Activated CD4-positive, alpha-beta T cell treated with anti-CD3 and anti-CD28 coated beads, Interleukin-2, amount 50 U/mL, for 48 hours (primary cell): ENCODE measurements at regions not wholly inside any gene's neighbourhood (a gene's known extent, or its start where the extent isn't known, plus 50 kb on each side); places are given as distances from the start of the nearest gene placed in this dataset.

Source experiments
- DNase-seq, 2 experiments: peaks; one replicate each; pipeline ENCODE4 v3.0.0-alpha.2; 2020

DNA sequence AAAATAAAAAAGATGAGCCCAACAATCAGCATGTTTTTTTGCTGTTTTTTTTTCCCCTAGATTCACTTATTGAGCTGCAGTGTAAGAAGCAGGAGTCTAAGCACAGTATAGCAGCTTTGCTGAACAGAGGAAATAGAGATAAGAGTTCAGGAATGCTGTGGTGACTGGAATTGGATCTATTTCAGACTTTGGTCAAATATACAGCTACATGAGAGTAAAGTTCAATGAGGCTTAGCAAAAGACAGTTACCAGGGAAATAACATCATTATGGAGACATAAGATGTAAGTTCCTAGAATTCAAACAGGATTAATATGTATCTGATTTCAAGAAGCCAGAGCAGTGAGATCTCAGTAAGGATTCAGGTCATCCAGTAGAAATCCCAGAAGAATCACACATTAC is 613.0 kb downstream of the RPS29 start:
- DNase-seq: no peak

DNA sequence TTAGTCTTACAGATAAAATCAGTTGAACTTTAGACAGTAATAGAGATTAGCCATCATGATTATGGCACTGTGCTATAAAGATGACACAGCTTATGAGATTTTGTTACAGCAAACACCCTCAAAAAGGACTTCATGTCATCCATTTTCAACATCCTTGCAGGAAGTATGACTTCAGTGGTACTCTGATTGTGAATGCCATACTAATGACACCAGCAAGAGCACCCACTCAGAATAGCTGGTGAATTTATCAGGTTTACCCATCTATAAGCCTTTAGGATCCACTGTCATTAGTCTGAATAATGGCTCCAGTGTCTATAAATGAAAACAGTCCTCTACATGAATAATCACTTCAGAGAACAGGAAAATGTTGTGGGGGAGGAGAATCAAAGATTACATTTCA is 615.2 kb downstream of the RPS29 start:
- DNase-seq: no peak

DNA sequence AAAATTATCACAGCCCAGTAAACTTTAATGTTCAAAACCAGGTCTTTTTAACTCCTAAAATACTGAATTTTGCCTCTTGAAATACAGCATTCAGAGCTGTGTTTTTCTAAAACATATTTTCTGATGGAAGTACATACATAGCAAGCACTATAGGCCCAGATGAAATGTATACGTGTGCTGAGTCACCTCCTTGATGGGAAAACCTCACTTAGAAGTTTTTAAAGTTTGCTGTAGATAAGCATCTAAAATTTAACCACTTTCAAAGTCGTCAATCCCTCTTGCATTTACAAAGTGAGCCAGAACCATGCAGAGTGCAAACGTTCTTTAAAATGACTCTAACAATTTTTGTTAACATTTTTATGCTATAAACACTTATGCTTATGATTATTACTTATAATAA is 618.8 kb downstream of the RPS29 start:
- DNase-seq: no peak

DNA sequence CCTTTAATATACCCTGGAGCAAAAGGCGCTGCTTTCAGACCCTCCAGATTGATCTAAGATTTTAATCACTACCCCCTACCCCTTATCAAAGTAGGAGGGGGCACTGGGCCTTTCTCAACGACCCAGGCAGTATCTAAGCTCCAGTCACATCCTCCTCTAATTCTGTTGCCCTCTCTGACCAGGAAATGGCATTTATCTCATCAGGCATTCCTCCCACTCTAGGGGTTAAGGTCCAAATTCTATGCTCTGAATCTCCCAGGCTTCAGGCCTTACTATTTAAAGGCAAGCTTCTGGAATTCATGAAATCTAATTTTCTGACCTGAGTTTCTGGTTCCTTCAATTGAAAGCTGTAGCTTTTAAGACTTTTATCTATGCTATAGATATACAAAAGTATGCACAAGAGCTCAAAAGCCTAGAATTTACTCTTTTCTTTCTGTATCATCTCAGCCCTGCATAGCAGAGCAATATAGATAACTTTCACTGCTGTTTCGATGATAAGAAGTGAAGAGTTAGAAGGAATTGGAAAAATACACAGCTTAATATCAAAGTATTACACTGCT is 622.9 kb downstream of the RPS29 start:
- no peak for DNase-seq

DNA sequence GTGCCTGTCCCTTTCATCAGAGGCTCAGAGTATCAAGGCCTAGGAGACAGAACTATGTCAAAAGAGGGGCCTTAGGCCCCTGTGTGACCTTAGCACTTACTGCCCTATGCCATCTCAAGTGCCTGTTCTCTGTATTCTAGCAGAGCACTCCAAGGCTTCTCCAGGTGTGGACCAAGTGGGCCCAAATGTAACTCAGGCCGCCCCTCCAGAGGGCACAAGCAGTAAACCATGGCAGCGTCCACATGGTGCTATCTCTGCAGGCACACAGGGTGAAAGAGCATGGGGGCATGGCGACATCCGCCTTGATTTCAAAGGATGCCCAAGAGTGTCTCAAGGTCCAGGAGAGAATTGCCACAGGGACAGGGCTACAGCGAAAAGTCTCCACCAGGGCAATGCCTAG is 628.7 kb downstream of the RPS29 start:
- DNase-seq: no peak

DNA sequence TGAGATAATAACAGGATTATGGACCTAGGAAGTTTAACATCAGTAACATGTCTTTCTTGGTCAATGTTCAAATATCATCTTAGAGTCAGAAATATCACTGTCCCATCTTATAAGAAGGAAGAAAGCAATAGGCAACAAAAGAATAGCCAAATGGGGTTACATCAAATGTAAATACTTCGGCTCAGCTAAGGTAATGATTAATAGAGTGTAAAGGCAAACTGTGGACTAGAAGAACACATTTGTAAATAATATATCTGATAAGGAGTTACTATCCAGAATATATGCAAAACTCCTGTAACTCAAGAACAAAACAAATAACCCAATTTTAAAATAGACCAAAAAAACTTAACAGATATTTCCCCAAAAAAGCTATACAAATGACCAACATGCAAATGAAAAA is 630.3 kb downstream of the RPS29 start:
- DNase-seq: no peak

DNA sequence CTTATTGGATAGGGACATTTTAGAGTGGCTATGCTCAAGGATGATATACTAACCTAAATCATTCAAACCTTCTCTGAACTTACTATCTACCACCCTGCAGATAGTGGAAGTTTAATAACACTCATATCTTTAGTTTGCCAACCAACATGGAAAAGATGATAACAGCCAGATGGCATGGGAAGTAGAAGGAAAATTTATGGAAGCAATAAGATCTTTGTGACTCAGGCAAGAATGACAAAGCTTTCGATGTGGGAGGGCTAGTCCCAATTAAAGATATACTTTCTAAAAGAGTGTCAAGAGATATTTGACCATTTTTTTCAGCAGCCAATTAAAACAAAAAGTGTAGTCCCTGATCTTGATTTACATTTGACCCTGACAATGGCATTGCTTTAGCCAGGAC is 631.7 kb downstream of the RPS29 start:
- DNase-seq: no peak

DNA sequence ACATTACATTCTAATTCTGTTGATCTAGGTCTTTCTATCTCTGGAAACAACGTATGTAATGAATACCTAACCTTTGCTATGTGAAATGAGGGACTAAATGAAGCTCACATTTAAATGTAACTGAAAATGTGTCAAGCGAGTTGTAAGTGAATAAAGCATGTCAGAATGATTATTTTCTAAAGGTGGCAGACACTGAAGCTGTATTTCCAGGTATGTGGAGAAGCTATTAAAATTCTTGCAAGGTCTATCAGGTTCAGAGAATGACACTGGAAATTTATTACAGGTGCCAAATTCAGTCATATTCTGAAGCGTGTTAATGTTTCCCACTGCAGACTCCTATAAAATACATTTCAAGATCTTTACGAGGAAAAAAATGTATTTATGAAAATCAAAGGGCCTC is 641.4 kb downstream of the RPS29 start:
- DNase-seq: no peak

DNA sequence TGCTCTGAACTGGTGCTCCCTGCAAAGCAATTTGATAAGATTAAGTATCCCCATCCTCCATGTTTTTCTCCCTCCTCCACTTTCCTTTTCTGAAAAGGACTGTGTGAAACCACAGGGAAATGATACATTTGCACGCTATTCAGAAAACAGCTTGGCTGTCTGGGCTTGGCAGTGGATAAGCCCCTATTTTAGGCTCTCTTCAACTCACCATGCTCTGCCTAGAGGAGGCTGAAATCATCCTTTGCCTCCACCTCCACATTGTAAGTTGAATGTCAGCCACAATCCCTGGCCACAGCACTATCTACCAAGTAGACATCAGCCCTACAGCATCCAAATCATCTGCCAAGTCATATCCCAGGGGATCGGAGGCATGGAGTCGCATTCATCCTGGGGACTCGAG is 642.3 kb downstream of the RPS29 start:
- DNase-seq: no peak

DNA sequence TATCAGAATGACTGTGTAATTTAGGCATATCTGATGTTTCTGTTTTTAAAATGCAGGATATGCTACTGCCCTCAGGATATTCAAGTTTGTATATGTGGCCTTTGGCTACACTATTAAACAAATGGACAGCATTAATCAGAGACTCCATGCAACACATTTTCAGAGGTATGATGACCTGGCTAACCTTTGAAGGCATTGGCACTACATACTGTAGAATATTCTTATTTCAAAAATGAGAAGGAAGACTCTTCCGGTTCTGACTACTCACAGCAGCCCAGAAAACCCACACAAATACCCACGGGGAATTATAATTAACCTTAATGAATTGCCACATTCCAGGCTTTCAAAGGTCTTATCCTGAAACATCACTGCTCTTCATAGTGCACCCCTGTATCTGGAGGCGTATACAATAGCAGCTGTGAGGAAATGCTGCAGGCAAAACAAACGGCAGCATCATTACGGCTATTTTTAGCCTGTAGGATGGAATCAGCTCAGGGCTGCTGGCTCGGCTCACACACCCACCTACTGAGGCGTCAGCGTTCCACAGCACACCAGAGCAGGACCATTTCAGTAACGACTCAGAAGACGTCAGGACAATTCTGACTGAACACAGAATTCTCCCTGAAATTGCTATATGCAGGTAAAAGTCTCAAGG is 648.5 kb downstream of the RPS29 start:
- DNase-seq: no peak

DNA sequence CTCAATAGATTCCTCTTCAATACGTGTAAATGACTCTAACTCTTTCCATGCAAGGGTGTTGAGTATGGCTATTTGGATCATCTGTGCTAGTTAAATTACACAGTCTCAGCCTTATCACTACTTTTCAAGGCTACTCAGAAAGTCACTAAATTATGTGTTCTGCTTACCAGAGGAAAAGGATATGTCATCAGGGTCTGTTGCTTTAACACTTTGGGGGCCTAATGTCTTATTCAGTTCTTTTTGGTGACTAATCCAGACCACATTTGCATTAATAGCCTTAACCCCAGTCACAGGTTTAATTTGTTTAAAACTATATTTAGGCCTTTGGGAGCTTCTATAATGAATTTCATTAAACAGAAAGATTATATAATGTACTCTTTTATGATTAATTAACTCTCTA is 649.3 kb downstream of the RPS29 start:
- no peak for DNase-seq

DNA sequence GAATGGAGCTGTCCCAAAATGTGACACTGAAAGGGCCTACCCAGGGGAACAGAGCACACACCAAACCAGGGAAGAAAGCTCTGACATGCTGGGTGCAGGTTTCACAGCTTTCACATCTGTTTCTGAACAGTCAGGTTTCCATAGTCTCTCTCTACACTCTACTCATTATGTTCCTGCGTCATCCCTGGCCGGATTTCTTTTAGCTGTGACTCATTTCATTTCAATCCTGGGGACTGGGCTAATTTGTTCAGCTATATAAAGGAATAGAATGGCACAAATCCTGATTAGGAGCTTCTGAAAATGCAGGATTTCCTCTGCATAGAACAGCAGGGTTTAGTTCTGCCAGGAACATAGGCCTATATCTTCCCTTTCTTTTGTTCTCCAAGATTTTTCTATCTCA is 649.8 kb downstream of the RPS29 start:
- DNase-seq: no peak

DNA sequence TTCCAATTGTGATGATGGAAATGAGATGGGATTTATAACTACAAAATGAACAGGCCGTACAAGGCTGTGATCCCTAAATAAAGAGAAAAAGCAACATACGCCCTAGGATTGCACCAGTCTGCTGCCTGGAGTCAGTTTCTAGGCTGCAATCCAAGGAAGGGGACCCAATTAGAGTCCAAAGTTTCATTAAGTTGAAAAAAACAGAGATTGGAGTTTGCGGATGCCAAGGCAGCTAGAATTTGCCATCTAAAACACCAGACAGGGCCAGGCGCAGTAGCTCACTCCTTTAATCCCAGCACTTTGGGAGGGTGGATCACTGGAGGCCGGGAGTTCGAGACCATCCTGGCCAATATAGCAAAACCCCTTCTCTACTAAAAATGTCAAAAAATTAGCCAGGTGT is 661.0 kb downstream of the RPS29 start:
- DNase-seq: no peak

DNA sequence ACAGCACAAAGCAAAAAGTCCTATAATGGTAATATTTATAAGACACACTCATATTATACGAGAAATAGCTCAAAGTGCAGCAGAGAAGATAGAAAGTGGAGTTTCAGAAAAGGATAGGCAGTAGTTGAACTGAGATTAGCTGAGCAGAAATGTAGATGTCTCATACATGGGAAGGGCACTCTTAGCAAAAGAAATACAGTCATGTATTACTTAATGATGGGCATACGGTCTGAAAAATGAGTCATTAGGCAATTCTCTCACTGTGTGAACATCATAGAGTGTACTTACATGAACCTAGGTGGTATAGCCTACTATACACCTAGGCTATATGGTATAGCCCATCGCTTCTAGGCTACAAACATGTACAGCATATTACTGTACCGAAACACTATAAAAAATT is 671.3 kb downstream of the RPS29 start:
- DNase-seq: no peak

DNA sequence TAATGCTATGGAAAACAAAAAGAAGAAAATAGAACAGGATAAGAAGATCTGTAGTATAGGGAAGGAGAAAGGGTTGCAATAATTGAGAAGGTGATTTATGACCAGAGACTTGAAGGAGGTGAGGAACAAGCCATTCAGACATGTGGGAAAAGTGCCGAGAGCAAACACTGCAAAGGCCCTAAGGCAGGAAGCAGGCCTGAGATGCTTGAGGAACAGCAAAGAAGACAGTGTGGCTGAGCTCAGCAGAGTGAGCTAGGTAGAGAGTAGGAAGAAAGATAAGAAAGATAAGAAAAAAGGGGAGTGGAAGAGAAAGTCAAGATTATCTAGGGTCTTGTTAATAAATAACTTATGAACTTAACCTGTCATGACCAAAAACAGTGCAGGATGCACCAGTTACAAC is 671.8 kb downstream of the RPS29 start:
- DNase-seq: no peak

DNA sequence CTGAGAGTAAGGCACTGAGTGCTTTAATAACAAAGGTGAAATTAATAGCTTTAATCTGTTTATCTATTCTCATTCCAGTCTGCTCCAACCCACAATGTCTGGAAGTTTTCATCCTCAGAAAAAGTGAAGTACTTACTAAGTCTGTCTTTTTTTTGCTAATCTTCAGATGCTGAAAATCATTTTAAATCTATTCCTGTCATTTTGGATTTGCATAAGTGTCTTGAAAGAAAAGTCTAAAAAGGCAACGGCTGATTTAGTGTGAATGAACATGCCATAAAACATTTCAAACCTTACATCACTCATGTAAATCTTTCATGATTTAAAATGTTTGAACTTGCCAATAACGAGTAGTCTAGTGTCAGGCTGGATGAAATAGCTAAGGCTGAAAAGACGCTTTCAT is 685.6 kb downstream of the RPS29 start:
- DNase-seq: no peak

DNA sequence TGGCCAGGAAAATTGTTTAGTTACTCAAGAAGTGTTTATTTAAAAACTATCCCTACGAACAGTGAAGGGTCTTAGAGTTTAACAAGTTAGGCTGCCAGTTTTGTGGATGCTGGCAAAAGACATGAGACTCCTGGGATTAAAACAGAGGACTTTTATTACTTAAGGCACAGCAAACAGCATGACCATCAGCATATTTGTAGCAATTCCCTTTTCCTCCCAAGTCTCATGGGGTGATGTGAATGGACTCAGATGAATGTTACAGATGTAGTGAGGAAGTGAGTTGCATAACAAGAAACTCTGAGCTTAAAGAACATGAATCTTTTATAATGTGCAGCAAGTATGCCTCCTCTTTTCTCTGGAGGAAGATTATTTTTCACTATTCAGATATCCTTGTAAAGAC is 695.8 kb downstream of the RPS29 start:
- DNase-seq: no peak

DNA sequence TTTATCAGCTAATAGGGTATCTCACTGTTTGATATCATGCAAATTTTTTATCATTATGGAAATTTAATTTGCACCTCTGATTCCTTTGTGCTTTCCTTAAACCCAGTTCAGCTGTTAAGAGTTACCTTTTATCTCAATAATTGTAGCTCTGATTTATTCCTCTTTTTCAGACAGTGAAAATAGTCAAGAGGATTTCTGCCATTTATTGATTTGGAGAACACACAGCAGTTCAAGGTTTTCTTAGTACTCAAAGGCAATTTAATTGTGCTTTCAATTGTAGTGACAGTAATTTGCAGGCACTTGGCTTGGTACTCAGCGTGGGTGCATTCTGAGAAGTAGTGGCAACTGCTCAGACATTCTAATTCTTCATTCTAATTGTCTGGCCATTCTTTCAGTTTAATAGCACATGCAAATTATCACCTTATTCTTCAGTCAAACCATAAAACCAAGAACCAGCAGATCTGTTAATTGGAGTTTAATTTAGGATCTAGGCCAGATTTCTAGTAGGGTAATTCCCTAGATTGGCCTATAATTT is 709.3 kb downstream of the RPS29 start:
- DNase-seq: no peak

DNA sequence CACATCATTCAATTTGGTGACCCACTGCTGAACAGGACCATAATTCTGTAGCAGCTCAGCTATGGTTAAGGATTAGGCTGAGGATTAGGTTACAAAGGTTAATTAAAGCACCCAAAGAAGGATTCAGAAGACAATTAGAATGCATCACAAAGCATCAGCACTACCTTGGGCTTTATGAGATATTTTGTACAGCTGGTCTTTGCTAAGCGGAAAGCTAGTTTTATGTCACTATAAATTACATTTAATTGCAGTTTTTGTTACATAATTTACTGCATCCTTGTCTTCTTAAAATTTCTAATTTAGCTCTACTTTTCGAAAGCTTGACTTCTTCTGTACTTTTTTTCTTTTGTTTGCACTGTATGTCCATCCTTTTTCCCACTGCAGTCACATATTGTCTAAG is 711.5 kb downstream of the RPS29 start:
- no peak for DNase-seq

DNA sequence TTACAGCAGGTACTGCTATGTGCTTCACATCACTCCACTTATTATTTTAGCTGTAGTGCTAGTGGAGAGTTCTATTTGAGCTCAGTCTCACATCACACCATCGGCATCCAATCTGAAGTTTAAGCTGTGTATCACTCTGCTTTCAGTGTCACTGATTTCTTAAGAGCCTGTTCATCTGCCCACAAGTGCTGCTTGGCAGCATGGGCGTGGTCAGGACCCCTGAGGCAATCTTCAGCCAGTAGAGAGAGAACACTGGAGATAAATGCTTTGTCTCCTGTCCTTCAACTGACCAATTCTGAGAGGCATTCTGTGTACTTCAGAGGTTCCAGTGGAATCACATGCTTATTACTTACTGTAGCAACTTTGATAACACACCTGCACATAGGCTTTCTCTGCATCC is 728.8 kb downstream of the RPS29 start:
- DNase-seq: no peak

DNA sequence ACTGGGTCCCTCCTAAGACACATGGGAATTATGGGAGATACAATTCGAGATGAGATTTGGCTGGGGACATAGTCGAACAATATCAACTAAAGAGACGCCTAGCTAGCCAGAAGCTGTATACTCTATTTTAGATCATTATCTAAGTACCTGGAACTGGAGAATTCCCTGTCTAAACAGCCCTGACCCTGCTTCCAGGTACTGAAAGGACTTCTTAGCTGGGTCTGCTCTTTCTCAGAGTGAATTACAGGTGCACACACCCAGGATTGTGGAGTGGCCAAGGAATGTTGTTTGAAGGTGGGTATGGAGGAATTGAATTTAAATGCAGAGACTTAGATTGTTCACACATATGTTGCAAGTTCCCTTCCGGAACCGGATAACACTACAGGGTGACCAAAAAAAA is 733.0 kb downstream of the RPS29 start:
- no peak for DNase-seq

DNA sequence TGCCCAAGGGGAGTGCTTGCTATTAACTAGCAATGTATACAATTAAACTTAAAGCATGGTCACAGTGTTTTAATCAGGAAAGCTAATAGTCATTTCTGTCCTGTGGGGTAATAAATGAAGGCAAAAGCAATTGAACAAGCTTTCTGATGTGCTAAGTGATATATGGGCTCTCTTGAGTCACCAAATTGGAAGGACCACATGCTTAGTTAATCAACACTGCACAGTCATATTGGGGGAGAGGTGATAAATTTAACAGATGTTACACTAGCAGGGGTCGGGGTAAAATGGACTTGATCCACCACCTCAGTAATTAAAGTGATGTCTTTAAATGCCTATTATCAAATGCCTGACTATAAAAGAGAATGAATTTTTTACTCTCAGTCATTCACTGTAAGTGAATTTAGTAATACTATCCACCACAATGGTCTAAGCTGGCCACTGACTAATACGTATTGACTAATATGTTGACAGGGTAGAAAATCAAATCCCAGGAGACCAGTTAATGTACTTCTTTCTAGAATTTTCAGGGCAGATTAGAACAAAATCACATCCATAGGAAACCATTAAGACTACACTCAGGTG is 736.3 kb downstream of the RPS29 start:
- no peak for DNase-seq

DNA sequence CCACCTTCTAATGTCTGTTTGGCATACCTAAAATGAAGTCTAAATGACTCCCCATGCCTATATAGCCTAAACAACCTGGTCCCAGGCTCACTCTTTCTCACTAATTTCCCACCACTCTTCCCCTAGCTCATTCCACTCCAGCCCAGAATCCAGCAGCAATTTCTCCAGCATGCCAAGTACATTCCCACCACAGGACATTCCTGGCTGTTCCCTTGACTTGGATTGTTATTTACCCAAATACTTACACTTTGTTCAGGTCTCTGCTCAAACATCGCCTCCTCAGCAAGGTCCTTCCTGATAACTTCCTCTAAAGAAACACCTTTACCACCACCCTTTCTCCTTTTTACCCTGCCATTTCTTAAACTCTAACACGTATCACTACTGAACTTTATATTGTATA is 743.4 kb downstream of the RPS29 start:
- DNase-seq: no peak

DNA sequence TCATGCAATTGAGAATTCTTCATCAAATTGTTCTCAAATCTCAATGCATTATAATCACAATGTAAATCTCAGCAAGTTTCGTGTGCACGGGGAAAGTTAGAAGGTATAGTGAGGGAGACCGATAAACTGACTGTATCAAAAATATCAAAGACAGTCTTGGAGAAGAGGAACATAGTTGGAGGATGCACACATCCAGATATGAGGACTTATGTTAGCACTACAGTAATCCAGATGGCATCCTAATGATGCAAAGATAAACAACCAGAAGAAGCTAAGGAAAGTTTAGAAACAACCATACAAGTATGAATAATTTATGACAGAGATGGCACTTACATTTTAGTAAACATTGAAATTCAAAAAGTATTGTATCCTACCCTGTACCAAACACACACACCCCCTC is 760.1 kb downstream of the RPS29 start:
- no peak for DNase-seq

DNA sequence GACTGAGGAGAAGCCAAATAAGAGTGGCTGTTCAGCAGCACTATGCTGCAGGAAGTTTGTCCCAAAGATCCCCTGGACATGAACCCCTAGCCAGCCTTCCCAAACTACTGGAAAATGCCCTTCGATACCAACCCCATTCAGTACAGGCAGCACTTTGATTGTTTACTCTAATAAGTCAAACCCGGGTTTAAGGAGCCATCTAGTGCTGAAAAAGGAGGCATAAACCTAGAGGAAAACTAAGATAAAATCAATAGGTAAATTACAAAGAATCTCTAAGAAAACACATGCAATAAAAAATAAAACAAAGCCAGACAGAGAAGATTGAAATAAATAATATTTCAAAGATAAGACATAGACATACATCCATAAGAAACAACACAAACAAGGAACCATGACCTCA is 771.6 kb downstream of the RPS29 start:
- DNase-seq: no peak
